HCT116 (cell line): ENCODE measurements at regions not wholly inside any gene's neighbourhood (a gene's known extent, or its start where the extent isn't known, plus 50 kb on each side); places are given as distances from the start of the nearest gene placed in this dataset.

Experiments
- ATAC-seq: fragments of 200-7000 bp; cut with Tn5 transposase; 2 replicates; pipeline ENCODE4 v1.9.1; 2020; ENCODE audit warnings: mild to moderate bottlenecking, moderate library complexity
- BruUV-seq: library from RNA; stranded (reverse); fragments of 400-500 nt; replicated peaks from 2 replicates; lab custom pipeline; 2021; lab: Mats Ljungman, UMichigan
- CTCF ChIA-PET: fragments of 300-600 bp; sonication (Branson Sonifier 250); formaldehyde crosslinking; loops from one replicate; lab custom pipeline; 2021; ENCODE audit warnings: antibody characterized with exemption; lab: Charles Lee
- POLR2A ChIA-PET: fragments of 300-600, 350-600 bp; sonication (Branson Sonifier 250); formaldehyde crosslinking; loops from one replicate; lab custom pipeline; 2021; ENCODE audit warnings: antibody characterized with exemption; lab: Charles Lee
- RAD21 ChIA-PET, 2 experiments: fragments of 300-600 bp; sonication (Branson Sonifier 250); formaldehyde crosslinking; loops; one replicate each; lab custom pipeline; 2023; ENCODE audit warnings: low total read pairs in 2 of 2; ENCODE audit not compliant: uncharacterized antibody in 2 of 2, unreplicated experiment in 2 of 2, low non-redundant PET in 1 of 2; lab: Charles Lee
- DNase-seq: peaks from one replicate; pipeline ENCODE4 v3.0.0-alpha.2; 2010; ENCODE audit warnings: low read depth, low spot score
- H2AFZ ChIP-seq: fragments of 200-600 bp; shearing (Covaris generic), sonication (generic); 2 replicates; pipeline ENCODE4 v1.6.1; 2017; ENCODE audit warnings: low read depth, mixed run types, mixed read lengths, antibody characterized with exemption, low read length; ENCODE audit not compliant: poor library complexity, severe bottlenecking
- H3K27ac ChIP-seq: 2 replicates; pipeline ENCODE4 v1.5.1; 2012; ENCODE audit warnings: low read depth, low read length
- H3K27me3 ChIP-seq: fragments of 200-600 bp; sonication (generic); 2 replicates; pipeline ENCODE4 v1.6.1; 2016; ENCODE audit warnings: mixed run types, low read length, mixed read lengths; ENCODE audit not compliant: insufficient read depth
- H3K36me3 ChIP-seq, 2 experiments: fragments of 200-500 bp in 1 of 2; fragments of 200-600 bp in 1 of 2; sonication (Bioruptor generic) in 1 of 2; sonication (generic) in 1 of 2; 2 replicates each; pipeline versions ENCODE4 v1.5.1 to v1.6.1; 2014 to 2016; ENCODE audit warnings: low read length in 2 of 2, inconsistent platforms in 1 of 2, mixed read lengths in 1 of 2, mixed run types in 1 of 2; ENCODE audit not compliant: insufficient read depth in 2 of 2, control insufficient read depth in 1 of 2
- H3K4me1 ChIP-seq, 2 experiments: fragments of 200-600 bp in 1 of 2; sonication (generic) in 1 of 2; 2 replicates each; pipeline versions ENCODE4 v1.5.1 to v1.6.1; 2012 to 2017; ENCODE audit warnings: low read length in 2 of 2, inconsistent platforms in 1 of 2, mild to moderate bottlenecking in 1 of 2, mixed read lengths in 1 of 2, mixed run types in 1 of 2, moderate library complexity in 1 of 2; ENCODE audit not compliant: insufficient read depth in 2 of 2, control insufficient read depth in 1 of 2
- H3K4me2 ChIP-seq: fragments of 200-600 bp; sonication (generic); 2 replicates; pipeline ENCODE4 v1.6.1; 2017; ENCODE audit warnings: mixed run types, low read length, mixed read lengths
- H3K4me3 ChIP-seq, 2 experiments: fragments of 200-600 bp in 1 of 2; sonication (generic) in 1 of 2; replicated peaks in 1 of 2; 2 replicates each; pipeline ENCODE4 v1.5.1; 2011 to 2016; ENCODE audit warnings: low read length in 2 of 2, control low read depth in 1 of 2, low read depth in 1 of 2, mild to moderate bottlenecking in 1 of 2, mixed read lengths in 1 of 2, mixed run types in 1 of 2
- H3K79me2 ChIP-seq: fragments of 200-600 bp; sonication (generic); 2 replicates; pipeline ENCODE4 v1.6.1; 2017; ENCODE audit warnings: mild to moderate bottlenecking, mixed run types, low read length, moderate library complexity, mixed read lengths; ENCODE audit not compliant: insufficient read depth
- H3K9ac ChIP-seq: fragments of 200-600 bp; sonication (generic); 2 replicates; pipeline ENCODE4 v1.6.1; 2016; ENCODE audit warnings: low read length, mixed read lengths
- H3K9me2 ChIP-seq: fragments of 200-600 bp; sonication (generic), shearing (Covaris generic); 2 replicates; pipeline ENCODE4 v1.6.1; 2017; ENCODE audit warnings: mixed run types, mild to moderate bottlenecking, moderate library complexity; ENCODE audit not compliant: insufficient read depth
- H3K9me3 ChIP-seq, 2 experiments: fragments of 200-500 bp in 1 of 2; fragments of 200-600 bp in 1 of 2; sonication (Bioruptor generic) in 1 of 2; sonication (generic) in 1 of 2; 2 replicates each; pipeline ENCODE4 v1.6.1; 2014 to 2017; ENCODE audit warnings: low read length in 2 of 2, mixed read lengths in 2 of 2, inconsistent platforms in 1 of 2, low read depth in 1 of 2, mild to moderate bottlenecking in 1 of 2, mixed run types in 1 of 2, moderate library complexity in 1 of 2; ENCODE audit not compliant: control insufficient read depth in 1 of 2, insufficient read depth in 1 of 2
- H4K20me1 ChIP-seq: fragments of 200-600 bp; sonication (generic), shearing (Covaris generic); 2 replicates; pipeline ENCODE4 v1.6.1; 2017; ENCODE audit warnings: mixed run types, mild to moderate bottlenecking, moderate library complexity; ENCODE audit not compliant: insufficient read depth
- CBX3 ChIP-seq: IDR thresholded peaks from 2 replicates; pipeline ENCODE4 v1.6.1; 2012; ENCODE audit warnings: low read depth
- EGR1 ChIP-seq: IDR thresholded peaks from 2 replicates; pipeline ENCODE4 v1.6.1; 2012; ENCODE audit warnings: low read depth
- JUND ChIP-seq: IDR thresholded peaks from 2 replicates; pipeline ENCODE4 v1.6.1; 2012
- RAD21 ChIP-seq: IDR thresholded peaks from 2 replicates; pipeline ENCODE4 v1.6.1; 2012; ENCODE audit warnings: low read depth, mild to moderate bottlenecking
- SRF ChIP-seq: IDR thresholded peaks from 2 replicates; pipeline ENCODE4 v1.6.1; 2012; ENCODE audit warnings: low read depth
- ZFX ChIP-seq: fragments of 450-650 bp; IDR thresholded peaks from 2 replicates; pipeline ENCODE4 v1.6.1; 2017
- intact Hi-C: fragments of 100-400 bp; cut with micrococcal nuclease; formaldehyde crosslinking; loops from 2 replicates; pipeline ENCODE4 v1.10.0; 2022
- TF ChIP-seq, protein P1 (sequence below): IDR thresholded peaks from 2 replicates; pipeline ENCODE4 v1.6.1; 2012; ENCODE audit warnings: low read depth
- TF ChIP-seq, protein P2 (sequence below): IDR thresholded peaks from 2 replicates; pipeline ENCODE4 v1.6.1; 2012

DNA sequence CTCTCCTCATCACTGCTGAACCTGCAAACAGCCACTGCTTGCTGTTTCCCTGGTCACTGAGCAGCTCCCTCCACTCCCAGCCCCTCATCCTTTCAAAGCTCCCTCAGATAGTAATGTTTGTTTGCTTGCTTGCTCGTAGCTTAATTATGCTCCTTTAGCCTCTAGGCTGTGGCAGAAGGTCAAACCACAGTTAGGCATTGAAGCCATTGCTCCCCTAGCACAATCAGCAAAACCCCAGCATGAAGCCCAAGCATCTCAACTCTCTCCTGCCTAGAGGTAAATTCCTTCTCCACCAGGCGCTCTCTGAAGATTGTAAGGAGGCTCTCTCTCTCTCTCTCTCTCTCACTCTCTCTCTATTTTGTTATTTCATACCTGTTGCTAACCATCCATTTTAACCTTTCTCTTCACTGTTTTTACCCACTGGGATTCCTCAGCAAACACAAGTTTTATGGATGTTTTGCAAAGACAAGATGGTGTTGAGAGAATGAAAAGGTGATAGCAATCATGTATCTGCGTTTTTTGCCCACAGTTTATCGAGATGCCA is 135.9 kb upstream of the HNRNPA3 start:
- H3K9me2 ChIP-seq: no peaks in the 10 kb centered on the region
- peaks cover 22% of the 10 kb centered on the region; the same call in 1 of the 2 replicates for H3K27me3 ChIP-seq
- ATAC-seq (peak; percentile 27; the same call in 1 of the 2 replicates), DNase-seq (no peak)
- no peak overlapping the region for H3K4me3 ChIP-seq
- ChIA-PET POLR2A (no interaction called here), RAD21 (no interaction called here), CTCF (no interaction called here)
- no peak overlapping the region for H2AFZ ChIP-seq
- H4K20me1 ChIP-seq: no peaks in the 10 kb centered on the region
- H3K4me2 ChIP-seq: no peak overlapping the region
- intact Hi-C loops: no loop called here
- H3K79me2 ChIP-seq: no peaks in the 10 kb centered on the region
- no peaks in the 10 kb centered on the region for H3K4me1 ChIP-seq
- H3K9ac ChIP-seq: no peak overlapping the region
- no TSS peak for BruUV-seq
- no peaks in the 10 kb centered on the region for H3K36me3 ChIP-seq
- H3K9me3 ChIP-seq: no peaks in the 10 kb centered on the region
- H3K27ac ChIP-seq: no peak overlapping the region
- no peak for TF ChIP-seq JUND
- TF ChIP-seq EGR1: no peak
- no peak for TF ChIP-seq SRF
- no peak for TF ChIP-seq CBX3
- TF ChIP-seq, protein P1, sequence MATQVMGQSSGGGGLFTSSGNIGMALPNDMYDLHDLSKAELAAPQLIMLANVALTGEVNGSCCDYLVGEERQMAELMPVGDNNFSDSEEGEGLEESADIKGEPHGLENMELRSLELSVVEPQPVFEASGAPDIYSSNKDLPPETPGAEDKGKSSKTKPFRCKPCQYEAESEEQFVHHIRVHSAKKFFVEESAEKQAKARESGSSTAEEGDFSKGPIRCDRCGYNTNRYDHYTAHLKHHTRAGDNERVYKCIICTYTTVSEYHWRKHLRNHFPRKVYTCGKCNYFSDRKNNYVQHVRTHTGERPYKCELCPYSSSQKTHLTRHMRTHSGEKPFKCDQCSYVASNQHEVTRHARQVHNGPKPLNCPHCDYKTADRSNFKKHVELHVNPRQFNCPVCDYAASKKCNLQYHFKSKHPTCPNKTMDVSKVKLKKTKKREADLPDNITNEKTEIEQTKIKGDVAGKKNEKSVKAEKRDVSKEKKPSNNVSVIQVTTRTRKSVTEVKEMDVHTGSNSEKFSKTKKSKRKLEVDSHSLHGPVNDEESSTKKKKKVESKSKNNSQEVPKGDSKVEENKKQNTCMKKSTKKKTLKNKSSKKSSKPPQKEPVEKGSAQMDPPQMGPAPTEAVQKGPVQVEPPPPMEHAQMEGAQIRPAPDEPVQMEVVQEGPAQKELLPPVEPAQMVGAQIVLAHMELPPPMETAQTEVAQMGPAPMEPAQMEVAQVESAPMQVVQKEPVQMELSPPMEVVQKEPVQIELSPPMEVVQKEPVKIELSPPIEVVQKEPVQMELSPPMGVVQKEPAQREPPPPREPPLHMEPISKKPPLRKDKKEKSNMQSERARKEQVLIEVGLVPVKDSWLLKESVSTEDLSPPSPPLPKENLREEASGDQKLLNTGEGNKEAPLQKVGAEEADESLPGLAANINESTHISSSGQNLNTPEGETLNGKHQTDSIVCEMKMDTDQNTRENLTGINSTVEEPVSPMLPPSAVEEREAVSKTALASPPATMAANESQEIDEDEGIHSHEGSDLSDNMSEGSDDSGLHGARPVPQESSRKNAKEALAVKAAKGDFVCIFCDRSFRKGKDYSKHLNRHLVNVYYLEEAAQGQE: no peak
- TF ChIP-seq, protein P2, sequence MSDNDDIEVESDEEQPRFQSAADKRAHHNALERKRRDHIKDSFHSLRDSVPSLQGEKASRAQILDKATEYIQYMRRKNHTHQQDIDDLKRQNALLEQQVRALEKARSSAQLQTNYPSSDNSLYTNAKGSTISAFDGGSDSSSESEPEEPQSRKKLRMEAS: no peak
- TF ChIP-seq ZFX: no peak
- TF ChIP-seq RAD21: no peak
